GM23338 (cell line): ENCODE measurements at regions not wholly inside any gene's neighbourhood (a gene's known extent, or its start where the extent isn't known, plus 50 kb on each side); places are given as distances from the start of the nearest gene placed in this dataset.

Experiments used
- ATAC-seq: fragments of 200-7000 bp; cut with Tn5 transposase; 3 replicates; pipeline ENCODE4 v1.9.1; 2020
- DNase-seq: peaks from one replicate; pipeline ENCODE4 v3.0.0-alpha.2; 2015; ENCODE audit warnings: low spot score
- H2AFZ ChIP-seq: fragments of 200-600 bp; sonication (generic); 2 replicates; pipeline ENCODE4 v1.8.0; 2016; ENCODE audit warnings: antibody characterized with exemption, mild to moderate bottlenecking, moderate library complexity
- H3F3A ChIP-seq: fragments of 200-600 bp; sonication (generic); replicated peaks from 2 replicates; pipeline ENCODE4 v1.8.0; 2017; ENCODE audit warnings: antibody characterized with exemption, mixed run types, low read depth
- H3K27ac ChIP-seq: fragments of 200-600 bp; sonication (generic); 2 replicates; pipeline ENCODE4 v1.6.1; 2016; ENCODE audit warnings: low read depth
- H3K27me3 ChIP-seq: fragments of 200-600 bp; sonication (generic); 2 replicates; pipeline ENCODE4 v1.8.0; 2016; ENCODE audit warnings: mild to moderate bottlenecking, mixed run types, moderate library complexity; ENCODE audit not compliant: insufficient read depth
- H3K36me3 ChIP-seq: fragments of 200-600 bp; sonication (generic); 2 replicates; pipeline ENCODE4 v1.8.0; 2016; ENCODE audit warnings: mild to moderate bottlenecking; ENCODE audit not compliant: insufficient read depth
- H3K4me1 ChIP-seq: fragments of 200-600 bp; sonication (generic); 2 replicates; pipeline ENCODE4 v1.8.0; 2016; ENCODE audit warnings: mild to moderate bottlenecking, moderate library complexity; ENCODE audit not compliant: insufficient read depth
- H3K4me2 ChIP-seq: fragments of 200-600 bp; sonication (generic); 2 replicates; pipeline ENCODE4 v1.7.1; 2017; ENCODE audit warnings: mixed run types
- H3K4me3 ChIP-seq: fragments of 200-600 bp; sonication (generic); 2 replicates; pipeline ENCODE4 v1.6.1; 2016; ENCODE audit warnings: mixed run types
- H3K79me2 ChIP-seq: fragments of 200-600 bp; sonication (generic); replicated peaks from 2 replicates; pipeline ENCODE4 v1.8.0; 2017; ENCODE audit warnings: mild to moderate bottlenecking; ENCODE audit not compliant: insufficient read depth
- H3K9me2 ChIP-seq: fragments of 200-600 bp; sonication (generic); 2 replicates; pipeline ENCODE4 v1.8.0; 2017; ENCODE audit not compliant: insufficient read depth
- H4K20me1 ChIP-seq: fragments of 200-600 bp; sonication (generic); replicated peaks from 2 replicates; pipeline ENCODE4 v1.8.0; 2017; ENCODE audit warnings: mild to moderate bottlenecking; ENCODE audit not compliant: insufficient read depth
- H3K27ac Mint-ChIP-seq: 2 replicates; pipeline ENCODE4 v1.8.0; 2020; ENCODE audit warnings: inconsistent platforms, mild to moderate bottlenecking, moderate library complexity, mixed read lengths
- H3K27me3 Mint-ChIP-seq: 3 replicates; pipeline ENCODE4 v1.8.0; 2022; ENCODE audit warnings: low read depth, mild to moderate bottlenecking, moderate library complexity, mixed read lengths, inconsistent platforms; ENCODE audit not compliant: insufficient read depth, poor library complexity
- H3K36me3 Mint-ChIP-seq: 3 replicates; pipeline ENCODE4 v1.8.0; 2021; ENCODE audit warnings: low read depth, mild to moderate bottlenecking, inconsistent platforms, moderate library complexity, mixed read lengths
- H3K4me1 Mint-ChIP-seq: 3 replicates; pipeline ENCODE4 v1.8.0; 2020; ENCODE audit warnings: mild to moderate bottlenecking, inconsistent platforms, mixed read lengths
- H3K4me3 Mint-ChIP-seq: 3 replicates; pipeline ENCODE4 v1.8.0; 2021; ENCODE audit warnings: moderate library complexity, mild to moderate bottlenecking, inconsistent platforms, mixed read lengths
- H3K9me3 Mint-ChIP-seq: 3 replicates; pipeline ENCODE4 v1.8.0; 2020; ENCODE audit warnings: moderate library complexity, mild to moderate bottlenecking, inconsistent platforms, mixed read lengths
- CREB1 ChIP-seq: fragments of 250-450 bp; sonication (Bioruptor Pico); IDR thresholded peaks from 2 replicates; pipeline ENCODE4 v1.5.0; 2020; ENCODE audit warnings: low read depth, mild to moderate bottlenecking, moderate library complexity
- ETS1 ChIP-seq: IDR thresholded peaks from 2 replicates; pipeline ENCODE4 v1.6.1; 2016; ENCODE audit warnings: antibody characterized with exemption
- EZH2 ChIP-seq: fragments of 200-600 bp; sonication (generic); IDR thresholded peaks from one replicate; pipeline ENCODE4 v1.8.0; 2017; ENCODE audit warnings: antibody characterized with exemption, mild to moderate bottlenecking, low read depth; ENCODE audit not compliant: unreplicated experiment
- EZH2phosphoT487 ChIP-seq: fragments of 200-600 bp; sonication (generic); IDR thresholded peaks from one replicate; pipeline ENCODE4 v1.8.1; 2018; ENCODE audit warnings: antibody characterized with exemption; ENCODE audit not compliant: unreplicated experiment
- JUNB ChIP-seq: IDR thresholded peaks from one replicate; pipeline ENCODE4 v1.6.1; 2016; ENCODE audit warnings: antibody characterized with exemption; ENCODE audit not compliant: unreplicated experiment
- POLR2AphosphoS5 ChIP-seq: IDR thresholded peaks from 2 replicates; pipeline ENCODE4 v1.6.1; 2016; ENCODE audit warnings: antibody characterized with exemption, low read depth
- REST ChIP-seq: IDR thresholded peaks from one replicate; pipeline ENCODE4 v1.6.1; 2018; ENCODE audit warnings: antibody characterized with exemption; ENCODE audit not compliant: unreplicated experiment
- STAT1 ChIP-seq: IDR thresholded peaks from one replicate; pipeline ENCODE4 v1.6.1; 2016; ENCODE audit warnings: antibody characterized with exemption; ENCODE audit not compliant: unreplicated experiment
- ZNF114 ChIP-seq: fragments of 250-450 bp; sonication (Bioruptor Pico); IDR thresholded peaks from 2 replicates; pipeline ENCODE4 v1.5.0; 2020; ENCODE audit warnings: mild to moderate bottlenecking, moderate library complexity
- ZNF331 ChIP-seq: fragments of 250-450 bp; sonication (Bioruptor Pico); IDR thresholded peaks from 2 replicates; pipeline ENCODE4 v1.5.0; 2020; ENCODE audit warnings: low read depth, mild to moderate bottlenecking, moderate library complexity
- TF ChIP-seq, protein P1 (sequence below): fragments of 250-450 bp; sonication (Bioruptor Pico); IDR thresholded peaks from 2 replicates; pipeline ENCODE4 v1.5.0; 2020; ENCODE audit warnings: mild to moderate bottlenecking, moderate library complexity

- Histone ChIP-seq H4K20me1 (no peaks in the 10 kb centered on the region), H3K4me2 (no peak overlapping the region), H3K4me1 (no peaks in the 10 kb centered on the region), H3K9me2 (no peaks in the 10 kb centered on the region), H3K79me2 (no peaks in the 10 kb centered on the region), H3K36me3 (peaks cover 10% of the 10 kb centered on the region), H3F3A (no peaks in the 10 kb centered on the region), H3K4me3 (no peak overlapping the region), H3K27ac (no peak overlapping the region), H3K27me3 (no peaks in the 10 kb centered on the region), H2AFZ (no peak overlapping the region)
- ATAC-seq: no peak
- Mint-ChIP-seq H3K36me3 (peaks cover 35% of the 10 kb centered on the region; the same call in 2 of the 3 replicates), H3K9me3 (peaks cover 96% of the 10 kb centered on the region), H3K4me1 (no peaks in the 10 kb centered on the region), H3K27me3 (peaks cover 3% of the 10 kb centered on the region), H3K27ac (no peak overlapping the region), H3K4me3 (no peak overlapping the region)
- DNase-seq: no peak
- no peak for TF ChIP-seq EZH2phosphoT487
- TF ChIP-seq REST: no peak
- TF ChIP-seq, protein P1, sequence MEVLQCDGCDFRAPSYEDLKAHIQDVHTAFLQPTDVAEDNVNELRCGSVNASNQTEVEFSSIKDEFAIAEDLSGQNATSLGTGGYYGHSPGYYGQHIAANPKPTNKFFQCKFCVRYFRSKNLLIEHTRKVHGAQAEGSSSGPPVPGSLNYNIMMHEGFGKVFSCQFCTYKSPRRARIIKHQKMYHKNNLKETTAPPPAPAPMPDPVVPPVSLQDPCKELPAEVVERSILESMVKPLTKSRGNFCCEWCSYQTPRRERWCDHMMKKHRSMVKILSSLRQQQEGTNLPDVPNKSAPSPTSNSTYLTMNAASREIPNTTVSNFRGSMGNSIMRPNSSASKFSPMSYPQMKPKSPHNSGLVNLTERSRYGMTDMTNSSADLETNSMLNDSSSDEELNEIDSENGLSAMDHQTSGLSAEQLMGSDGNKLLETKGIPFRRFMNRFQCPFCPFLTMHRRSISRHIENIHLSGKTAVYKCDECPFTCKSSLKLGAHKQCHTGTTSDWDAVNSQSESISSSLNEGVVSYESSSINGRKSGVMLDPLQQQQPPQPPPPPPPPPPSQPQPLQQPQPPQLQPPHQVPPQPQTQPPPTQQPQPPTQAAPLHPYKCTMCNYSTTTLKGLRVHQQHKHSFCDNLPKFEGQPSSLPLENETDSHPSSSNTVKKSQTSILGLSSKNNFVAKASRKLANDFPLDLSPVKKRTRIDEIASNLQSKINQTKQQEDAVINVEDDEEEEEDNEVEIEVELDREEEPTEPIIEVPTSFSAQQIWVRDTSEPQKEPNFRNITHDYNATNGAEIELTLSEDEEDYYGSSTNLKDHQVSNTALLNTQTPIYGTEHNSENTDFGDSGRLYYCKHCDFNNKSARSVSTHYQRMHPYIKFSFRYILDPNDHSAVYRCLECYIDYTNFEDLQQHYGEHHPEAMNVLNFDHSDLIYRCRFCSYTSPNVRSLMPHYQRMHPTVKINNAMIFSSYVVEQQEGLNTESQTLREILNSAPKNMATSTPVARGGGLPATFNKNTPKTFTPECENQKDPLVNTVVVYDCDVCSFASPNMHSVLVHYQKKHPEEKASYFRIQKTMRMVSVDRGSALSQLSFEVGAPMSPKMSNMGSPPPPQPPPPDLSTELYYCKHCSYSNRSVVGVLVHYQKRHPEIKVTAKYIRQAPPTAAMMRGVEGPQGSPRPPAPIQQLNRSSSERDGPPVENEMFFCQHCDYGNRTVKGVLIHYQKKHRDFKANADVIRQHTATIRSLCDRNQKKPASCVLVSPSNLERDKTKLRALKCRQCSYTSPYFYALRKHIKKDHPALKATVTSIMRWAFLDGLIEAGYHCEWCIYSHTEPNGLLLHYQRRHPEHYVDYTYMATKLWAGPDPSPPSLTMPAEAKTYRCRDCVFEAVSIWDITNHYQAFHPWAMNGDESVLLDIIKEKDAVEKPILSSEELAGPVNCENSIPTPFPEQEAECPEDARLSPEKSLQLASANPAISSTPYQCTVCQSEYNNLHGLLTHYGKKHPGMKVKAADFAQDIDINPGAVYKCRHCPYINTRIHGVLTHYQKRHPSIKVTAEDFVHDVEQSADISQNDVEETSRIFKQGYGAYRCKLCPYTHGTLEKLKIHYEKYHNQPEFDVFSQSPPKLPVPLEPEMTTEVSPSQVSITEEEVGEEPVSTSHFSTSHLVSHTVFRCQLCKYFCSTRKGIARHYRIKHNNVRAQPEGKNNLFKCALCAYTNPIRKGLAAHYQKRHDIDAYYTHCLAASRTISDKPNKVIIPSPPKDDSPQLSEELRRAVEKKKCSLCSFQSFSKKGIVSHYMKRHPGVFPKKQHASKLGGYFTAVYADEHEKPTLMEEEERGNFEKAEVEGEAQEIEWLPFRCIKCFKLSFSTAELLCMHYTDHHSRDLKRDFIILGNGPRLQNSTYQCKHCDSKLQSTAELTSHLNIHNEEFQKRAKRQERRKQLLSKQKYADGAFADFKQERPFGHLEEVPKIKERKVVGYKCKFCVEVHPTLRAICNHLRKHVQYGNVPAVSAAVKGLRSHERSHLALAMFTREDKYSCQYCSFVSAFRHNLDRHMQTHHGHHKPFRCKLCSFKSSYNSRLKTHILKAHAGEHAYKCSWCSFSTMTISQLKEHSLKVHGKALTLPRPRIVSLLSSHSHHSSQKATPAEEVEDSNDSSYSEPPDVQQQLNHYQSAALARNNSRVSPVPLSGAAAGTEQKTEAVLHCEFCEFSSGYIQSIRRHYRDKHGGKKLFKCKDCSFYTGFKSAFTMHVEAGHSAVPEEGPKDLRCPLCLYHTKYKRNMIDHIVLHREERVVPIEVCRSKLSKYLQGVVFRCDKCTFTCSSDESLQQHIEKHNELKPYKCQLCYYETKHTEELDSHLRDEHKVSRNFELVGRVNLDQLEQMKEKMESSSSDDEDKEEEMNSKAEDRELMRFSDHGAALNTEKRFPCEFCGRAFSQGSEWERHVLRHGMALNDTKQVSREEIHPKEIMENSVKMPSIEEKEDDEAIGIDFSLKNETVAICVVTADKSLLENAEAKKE: no peak
- TF ChIP-seq POLR2AphosphoS5: no peak
- TF ChIP-seq EZH2: no peak
- TF ChIP-seq ZNF114: no peak
- TF ChIP-seq ETS1: no peak
- no peak for TF ChIP-seq CREB1 (CRISPR knock-in tag)
- no peak for TF ChIP-seq STAT1
- TF ChIP-seq JUNB: no peak
- TF ChIP-seq ZNF331 (CRISPR knock-in tag): no peak
Observed at GRCh38 chr12:34403706-34404376, 381.5 kb downstream of the ALG10 start.
